ENCODE measurements at regions not wholly inside any gene's neighbourhood (a gene's known extent, or its start where the extent isn't known, plus 50 kb on each side); places are given as distances from the start of the nearest gene placed in this dataset.

DNA sequence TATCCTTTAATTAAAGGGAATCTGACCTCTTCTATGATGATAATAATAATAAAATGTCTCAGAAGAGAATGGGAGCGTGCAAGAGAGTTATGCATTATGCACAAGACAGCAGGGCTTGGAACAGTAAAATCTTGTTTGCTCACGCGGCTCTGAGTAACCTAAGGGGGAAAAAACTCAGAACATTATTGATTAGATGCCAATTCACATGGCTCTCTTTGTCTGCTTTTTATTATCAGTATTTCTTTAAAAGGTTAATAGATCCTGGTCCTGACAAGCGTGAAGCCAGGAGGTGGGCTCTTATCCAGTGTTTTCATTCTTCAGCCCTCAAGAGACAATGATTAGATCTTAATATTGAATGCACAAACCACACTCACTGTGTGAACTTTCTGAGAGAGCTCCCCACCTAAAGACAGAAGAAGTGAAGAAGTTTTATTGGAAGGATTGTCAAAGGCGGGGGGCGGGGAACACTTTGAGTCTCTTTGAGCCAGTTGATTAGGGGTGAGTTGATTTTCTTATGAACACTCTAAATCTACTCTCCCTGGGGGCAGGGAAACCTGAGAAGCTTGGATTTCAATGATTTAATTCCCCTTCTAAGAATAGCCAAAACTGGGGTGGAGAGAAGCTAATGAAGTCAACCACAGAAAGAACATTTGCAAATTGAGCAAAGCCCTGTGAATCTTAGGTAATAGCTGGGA, 127.5 kb upstream of the CTAGE1 start:
- TF ChIP-seq, protein P1, sequence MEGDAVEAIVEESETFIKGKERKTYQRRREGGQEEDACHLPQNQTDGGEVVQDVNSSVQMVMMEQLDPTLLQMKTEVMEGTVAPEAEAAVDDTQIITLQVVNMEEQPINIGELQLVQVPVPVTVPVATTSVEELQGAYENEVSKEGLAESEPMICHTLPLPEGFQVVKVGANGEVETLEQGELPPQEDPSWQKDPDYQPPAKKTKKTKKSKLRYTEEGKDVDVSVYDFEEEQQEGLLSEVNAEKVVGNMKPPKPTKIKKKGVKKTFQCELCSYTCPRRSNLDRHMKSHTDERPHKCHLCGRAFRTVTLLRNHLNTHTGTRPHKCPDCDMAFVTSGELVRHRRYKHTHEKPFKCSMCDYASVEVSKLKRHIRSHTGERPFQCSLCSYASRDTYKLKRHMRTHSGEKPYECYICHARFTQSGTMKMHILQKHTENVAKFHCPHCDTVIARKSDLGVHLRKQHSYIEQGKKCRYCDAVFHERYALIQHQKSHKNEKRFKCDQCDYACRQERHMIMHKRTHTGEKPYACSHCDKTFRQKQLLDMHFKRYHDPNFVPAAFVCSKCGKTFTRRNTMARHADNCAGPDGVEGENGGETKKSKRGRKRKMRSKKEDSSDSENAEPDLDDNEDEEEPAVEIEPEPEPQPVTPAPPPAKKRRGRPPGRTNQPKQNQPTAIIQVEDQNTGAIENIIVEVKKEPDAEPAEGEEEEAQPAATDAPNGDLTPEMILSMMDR (IDR thresholded peaks at IDR 0.05), result no peak
- TF ChIP-seq POLR2A (IDR thresholded peaks at IDR 0.05), result no peak

Measured in body of pancreas (tissue), 4 donors.